HUES48 (cell line): ENCODE measurements at regions not wholly inside any gene's neighbourhood (a gene's known extent, or its start where the extent isn't known, plus 50 kb on each side); places are given as distances from the start of the nearest gene placed in this dataset.

Source experiments
- H3K27ac ChIP-seq: one replicate; pipeline ENCODE4 v1.7.0; 2013; ENCODE audit warnings: low read depth, low read length, inconsistent platforms
- H3K27me3 ChIP-seq: 2 replicates; pipeline ENCODE4 v1.6.1; 2013; ENCODE audit warnings: mild to moderate bottlenecking, low read length; ENCODE audit not compliant: control insufficient read depth, insufficient read depth
- H3K36me3 ChIP-seq: 2 replicates; pipeline ENCODE4 v1.6.1; 2013; ENCODE audit warnings: low read length; ENCODE audit not compliant: control insufficient read depth, insufficient read depth
- H3K4me1 ChIP-seq: 2 replicates; pipeline ENCODE4 v1.6.1; 2013; ENCODE audit warnings: mild to moderate bottlenecking, low read length; ENCODE audit not compliant: control insufficient read depth, insufficient read depth
- H3K4me3 ChIP-seq: 2 replicates; pipeline ENCODE4 v1.5.1; 2013; ENCODE audit warnings: mild to moderate bottlenecking, low read depth, low read length
- H3K9ac ChIP-seq: 2 replicates; pipeline ENCODE4 v1.6.1; 2013; ENCODE audit warnings: mild to moderate bottlenecking, low read depth, low read length, moderate library complexity
- H3K9me3 ChIP-seq: 2 replicates; pipeline ENCODE4 v1.6.1; 2013; ENCODE audit warnings: low read length; ENCODE audit not compliant: control insufficient read depth, insufficient read depth

- no peak overlapping the region for H3K4me3 ChIP-seq
- H3K27ac ChIP-seq = no peak overlapping the region
- no peaks in the 10 kb centered on the region for H3K4me1 ChIP-seq
- H3K9me3 ChIP-seq = no peaks in the 10 kb centered on the region
- no peaks in the 10 kb centered on the region for H3K27me3 ChIP-seq
- no peak overlapping the region for H3K9ac ChIP-seq
- no peaks in the 10 kb centered on the region for H3K36me3 ChIP-seq
Observed at GRCh38 chr7:113804475-113805095, 114.2 kb downstream of the PPP1R3A start.

DNA sequence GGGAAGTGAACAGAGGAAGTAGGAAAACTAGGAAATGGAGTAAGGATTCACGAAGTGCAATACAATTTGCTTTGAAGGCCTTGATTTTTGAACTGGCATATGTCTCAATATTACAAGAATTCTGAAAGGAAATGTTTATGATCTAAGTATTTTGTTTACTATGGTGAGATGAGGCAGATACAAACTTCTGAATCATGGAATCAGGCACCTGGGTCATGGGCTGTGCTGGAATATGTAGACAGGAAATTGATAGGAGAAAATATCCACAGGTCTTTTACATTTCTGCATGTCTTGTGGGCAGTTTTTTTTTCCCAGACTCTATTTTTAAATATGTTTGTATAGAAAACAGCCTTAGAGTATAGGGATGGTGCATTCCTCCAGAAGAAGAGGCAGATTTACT lies 117.1 kb downstream of the PPP1R3A start:
- no peaks in the 10 kb centered on the region for H3K36me3 ChIP-seq
- H3K9me3 ChIP-seq = no peaks in the 10 kb centered on the region
- H3K4me1 ChIP-seq = no peaks in the 10 kb centered on the region; the same call in 1 of the 2 replicates
- no peak overlapping the region for H3K4me3 ChIP-seq
- no peak overlapping the region for H3K9ac ChIP-seq
- no peak overlapping the region for H3K27ac ChIP-seq
- H3K27me3 ChIP-seq = no peaks in the 10 kb centered on the region

DNA sequence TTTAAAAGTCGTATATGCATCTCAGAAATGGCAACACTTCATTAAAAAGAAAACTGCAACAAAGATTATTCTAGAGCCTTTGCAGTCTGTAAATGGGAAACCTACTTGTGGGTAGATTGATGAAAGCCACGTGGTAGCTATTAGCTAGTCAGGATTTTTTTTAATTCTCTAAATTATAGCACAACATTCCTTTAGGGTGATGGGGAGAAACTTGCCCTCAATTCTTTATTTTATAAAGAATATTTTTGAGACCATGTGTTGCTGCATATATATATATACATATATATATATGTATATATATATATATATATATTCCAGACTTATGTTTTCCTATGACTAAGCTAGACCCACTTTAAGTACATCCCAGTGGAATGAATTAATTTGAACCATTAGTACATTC lies 118.0 kb downstream of the PPP1R3A start:
- Histone ChIP-seq H3K27ac (no peak overlapping the region), H3K4me1 (peaks cover 5% of the 10 kb centered on the region; the same call in 1 of the 2 replicates), H3K9ac (no peak overlapping the region), H3K36me3 (no peaks in the 10 kb centered on the region), H3K27me3 (no peaks in the 10 kb centered on the region), H3K9me3 (no peaks in the 10 kb centered on the region), H3K4me3 (no peak overlapping the region)

- H3K4me1 ChIP-seq = peaks cover 5% of the 10 kb centered on the region; the same call in 1 of the 2 replicates
- H3K4me3 ChIP-seq = no peak overlapping the region
- H3K9me3 ChIP-seq = no peaks in the 10 kb centered on the region
- no peak overlapping the region for H3K27ac ChIP-seq
- H3K9ac ChIP-seq = no peak overlapping the region
- no peaks in the 10 kb centered on the region for H3K36me3 ChIP-seq
- H3K27me3 ChIP-seq = no peaks in the 10 kb centered on the region
Observed at GRCh38 chr7:113799896-113800295, 118.9 kb downstream of the PPP1R3A start.

- Histone ChIP-seq H3K27ac (no peak overlapping the region), H3K27me3 (no peaks in the 10 kb centered on the region), H3K4me3 (no peak overlapping the region), H3K9me3 (no peaks in the 10 kb centered on the region), H3K9ac (no peak overlapping the region), H3K36me3 (no peaks in the 10 kb centered on the region), H3K4me1 (peaks cover 5% of the 10 kb centered on the region; the same call in 1 of the 2 replicates)
Observed at GRCh38 chr7:113797420-113798010, 121.3 kb downstream of the PPP1R3A start.

- H3K9ac ChIP-seq = no peak overlapping the region
- peak overlapping the region; percentile 27 for H3K27ac ChIP-seq
- H3K9me3 ChIP-seq = no peaks in the 10 kb centered on the region
- H3K4me3 ChIP-seq = no peak overlapping the region
- H3K27me3 ChIP-seq = no peaks in the 10 kb centered on the region
- H3K4me1 ChIP-seq = peaks cover 5% of the 10 kb centered on the region; the same call in 1 of the 2 replicates
- no peaks in the 10 kb centered on the region for H3K36me3 ChIP-seq
Observed at GRCh38 chr7:113796557-113796956, 122.3 kb downstream of the PPP1R3A start.

- no peak overlapping the region for H3K9ac ChIP-seq
- H3K36me3 ChIP-seq = no peaks in the 10 kb centered on the region
- no peak overlapping the region for H3K4me3 ChIP-seq
- H3K27ac ChIP-seq = no peak overlapping the region
- H3K27me3 ChIP-seq = no peaks in the 10 kb centered on the region
- no peaks in the 10 kb centered on the region for H3K9me3 ChIP-seq
- H3K4me1 ChIP-seq = peaks cover 5% of the 10 kb centered on the region; the same call in 1 of the 2 replicates
Observed at GRCh38 chr7:113794573-113794972, 124.2 kb downstream of the PPP1R3A start.

GRCh38 chr7:113793171-113793570 lies 125.6 kb downstream of the PPP1R3A start:
- H3K9ac ChIP-seq = no peak overlapping the region
- H3K27me3 ChIP-seq = no peaks in the 10 kb centered on the region
- H3K4me1 ChIP-seq = peaks cover 5% of the 10 kb centered on the region; the same call in 1 of the 2 replicates
- no peaks in the 10 kb centered on the region for H3K36me3 ChIP-seq
- no peaks in the 10 kb centered on the region for H3K9me3 ChIP-seq
- H3K27ac ChIP-seq = no peak overlapping the region
- H3K4me3 ChIP-seq = no peak overlapping the region

- Histone ChIP-seq H3K36me3 (no peaks in the 10 kb centered on the region), H3K4me1 (no peaks in the 10 kb centered on the region), H3K9me3 (no peaks in the 10 kb centered on the region), H3K4me3 (no peak overlapping the region), H3K27me3 (no peaks in the 10 kb centered on the region), H3K9ac (no peak overlapping the region), H3K27ac (no peak overlapping the region)
Observed at GRCh38 chr7:113790025-113790424, 128.8 kb downstream of the PPP1R3A start.

GRCh38 chr7:113787106-113787505 lies 131.7 kb downstream of the PPP1R3A start:
- no peak overlapping the region for H3K9ac ChIP-seq
- H3K27ac ChIP-seq = no peak overlapping the region
- no peaks in the 10 kb centered on the region for H3K4me1 ChIP-seq
- no peaks in the 10 kb centered on the region for H3K27me3 ChIP-seq
- no peak overlapping the region for H3K4me3 ChIP-seq
- no peaks in the 10 kb centered on the region for H3K36me3 ChIP-seq
- H3K9me3 ChIP-seq = no peaks in the 10 kb centered on the region

DNA sequence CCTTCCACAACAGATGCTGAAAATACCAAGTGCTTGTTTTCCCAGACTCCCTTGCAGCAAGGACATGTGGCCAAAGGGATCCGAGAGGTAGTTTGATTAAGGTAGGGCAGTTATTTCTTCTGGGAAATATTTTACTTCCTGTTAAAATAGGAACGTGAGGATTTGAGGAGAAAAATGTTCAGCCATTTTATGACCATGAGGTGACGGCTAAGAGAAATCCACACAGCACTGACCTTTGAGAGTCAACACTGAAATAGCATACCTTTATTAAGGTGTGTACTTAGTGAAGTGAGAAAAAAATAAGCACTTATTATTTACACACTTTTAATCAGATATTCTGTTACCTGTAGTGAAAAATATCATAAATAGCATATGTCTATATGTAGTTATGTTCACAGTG lies 133.9 kb downstream of the PPP1R3A start:
- H3K27me3 ChIP-seq = no peaks in the 10 kb centered on the region
- no peaks in the 10 kb centered on the region for H3K9me3 ChIP-seq

More for the DNA sequence above, 133.9 kb downstream of the PPP1R3A start:
- Histone ChIP-seq H3K4me1 (no peaks in the 10 kb centered on the region), H3K9ac (no peak overlapping the region), H3K4me3 (no peak overlapping the region), H3K27ac (no peak overlapping the region), H3K36me3 (no peaks in the 10 kb centered on the region)
